GM12878 (cell line): ENCODE measurements at regions not wholly inside any gene's neighbourhood (a gene's known extent, or its start where the extent isn't known, plus 50 kb on each side); places are given as distances from the start of the nearest gene placed in this dataset.

Source experiments
- ATAC-seq: fragments of 200-7000 bp; cut with Tn5 transposase; 3 replicates; pipeline ENCODE4 v1.9.1; 2020; ENCODE audit warnings: mild to moderate bottlenecking, moderate library complexity
- BruUV-seq: library from RNA; stranded (reverse); fragments of 400-500 nt; replicated peaks from 2 replicates; lab custom pipeline; 2021; lab: Mats Ljungman, UMichigan
- CTCF ChIA-PET: fragments of 300-600 bp; sonication (Branson Sonifier 250); formaldehyde crosslinking; extraction: SDS; loops from one replicate; lab custom pipeline; 2021; ENCODE audit warnings: inconsistent platforms; lab: Yijun Ruan, JAX
- POLR2A ChIA-PET: fragments of 350-600 bp; formaldehyde crosslinking; extraction: SDS; loops from one replicate; lab custom pipeline; 2021; ENCODE audit warnings: inconsistent platforms; lab: Charles Lee
- RAD21 ChIA-PET: fragments of 300-600 bp; sonication (Branson Sonifier 250); formaldehyde crosslinking; loops from one replicate; lab custom pipeline; 2023; ENCODE audit warnings: antibody characterized with exemption; ENCODE audit not compliant: unreplicated experiment; lab: Charles Lee
- SMC1A ChIA-PET: fragments of 300-600 bp; sonication (Branson Sonifier 250); formaldehyde crosslinking; loops from one replicate; lab custom pipeline; 2023; ENCODE audit not compliant: unreplicated experiment, uncharacterized antibody; lab: Charles Lee
- DNase-seq: peaks from one replicate; pipeline ENCODE4 v3.0.0-alpha.2; 2011; ENCODE audit warnings: low read depth, low spot score
- FAIRE-seq: peaks from 3 replicates; lab custom pipeline; 2011; peaks lifted over from hg19 to GRCh38; lab: Jason Lieb, UNC
- H2AFZ ChIP-seq: 2 replicates; pipeline ENCODE4 v1.6.0; 2011; ENCODE audit warnings: low read depth, low read length, control low read depth; ENCODE audit not compliant: control insufficient read depth
- H3K27ac ChIP-seq: 2 replicates; pipeline ENCODE4 v1.5.1; 2011; ENCODE audit warnings: control low read depth; ENCODE audit not compliant: control insufficient read depth, insufficient read depth
- H3K27me3 ChIP-seq, 2 experiments: replicated peaks in 1 of 2; 2 replicates each; pipeline versions ENCODE4 v1.6.0 to v1.6.1; 2011; ENCODE audit warnings: low read length in 1 of 2; ENCODE audit not compliant: control insufficient read depth in 2 of 2, insufficient read depth in 2 of 2
- H3K36me3 ChIP-seq, 2 experiments: 2 replicates each; pipeline ENCODE4 v1.5.1; 2011; ENCODE audit warnings: low read length in 1 of 2; ENCODE audit not compliant: control insufficient read depth in 2 of 2, insufficient read depth in 2 of 2
- H3K4me1 ChIP-seq: 2 replicates; pipeline ENCODE4 v1.6.1; 2011; ENCODE audit warnings: mild to moderate bottlenecking, low read length, moderate library complexity, mixed read lengths; ENCODE audit not compliant: control insufficient read depth, insufficient read depth
- H3K4me2 ChIP-seq: 2 replicates; pipeline ENCODE4 v1.6.0; 2011; ENCODE audit warnings: control low read depth; ENCODE audit not compliant: control insufficient read depth, insufficient read depth
- H3K4me3 ChIP-seq: fragments of 200-600 bp; sonication (generic); 2 replicates; pipeline ENCODE4 v1.5.1; 2016
- H3K79me2 ChIP-seq: 2 replicates; pipeline ENCODE4 v1.6.0; 2011; ENCODE audit warnings: low read length; ENCODE audit not compliant: control insufficient read depth, insufficient read depth
- H3K9ac ChIP-seq: 2 replicates; pipeline ENCODE4 v1.8.0; 2011; ENCODE audit warnings: low read length, control low read depth, mixed read lengths; ENCODE audit not compliant: control insufficient read depth, insufficient read depth
- H3K9me3 ChIP-seq: replicated peaks from 3 replicates; pipeline ENCODE4 v1.5.1; 2011; ENCODE audit warnings: mild to moderate bottlenecking, low read length; ENCODE audit not compliant: control insufficient read depth, insufficient read depth
- H4K20me1 ChIP-seq: 2 replicates; pipeline ENCODE4 v1.6.0; 2011; ENCODE audit not compliant: control insufficient read depth, insufficient read depth
- BACH1 ChIP-seq: fragments of 450-650 bp; IDR thresholded peaks from 2 replicates; pipeline ENCODE4 v1.6.1; 2017; ENCODE audit warnings: mild to moderate bottlenecking, borderline replicate concordance
- GABPA ChIP-seq: IDR thresholded peaks from 2 replicates; pipeline ENCODE4 v1.6.1; 2014; ENCODE audit warnings: antibody characterized with exemption, low read depth, mild to moderate bottlenecking, inconsistent platforms
- HDGF ChIP-seq: fragments of 450-650 bp; IDR thresholded peaks from 2 replicates; pipeline ENCODE4 v1.6.1; 2016; ENCODE audit warnings: antibody characterized with exemption
- MYB ChIP-seq: fragments of 150-350 bp; IDR thresholded peaks from 2 replicates; pipeline ENCODE4 v1.6.1; 2014; ENCODE audit warnings: mild to moderate bottlenecking, low read depth, low read length, borderline replicate concordance
- NBN ChIP-seq: fragments of 450-650 bp; IDR thresholded peaks from 2 replicates; pipeline ENCODE4 v1.6.1; 2016
- POLR2A ChIP-seq: IDR thresholded peaks from 2 replicates; pipeline ENCODE4 v1.6.1; 2011; ENCODE audit warnings: low read depth, mild to moderate bottlenecking, low read length
- RCOR1 ChIP-seq: conservative IDR thresholded peaks from 2 replicates; pipeline ENCODE4 v1.6.1; 2012; ENCODE audit warnings: low read depth, low read length, improper control_type of control experiment
- SMC3 ChIP-seq: IDR thresholded peaks from 2 replicates; pipeline ENCODE4 v1.6.1; 2011; ENCODE audit warnings: low read length, improper control_type of control experiment, borderline replicate concordance
- SP1 ChIP-seq: IDR thresholded peaks from one replicate; pipeline ENCODE4 v1.6.1; 2011; ENCODE audit warnings: low read depth, low read length
- SPI1 ChIP-seq: IDR thresholded peaks from 2 replicates; pipeline ENCODE4 v1.6.1; 2011; ENCODE audit warnings: low read depth, mild to moderate bottlenecking, low read length, moderate library complexity, borderline replicate concordance; ENCODE audit not compliant: insufficient read depth
- YBX1 ChIP-seq: fragments of 450-650 bp; IDR thresholded peaks from 2 replicates; pipeline ENCODE4 v1.6.1; 2016; ENCODE audit warnings: antibody characterized with exemption
- WGBS: methylation state at CpG from one replicate; pipeline ENCODE4 v1.1.6; 2016; ENCODE audit warnings: low lambda C conversion rate; ENCODE audit not compliant: insufficient replicate concordance, insufficient coverage; ENCODE audit errors: missing lambda C conversion rate; 5-methylcytosine and 5-hydroxymethylcytosine counted together
- in situ Hi-C: fragments of 300-500 bp; cut with MboI; formaldehyde crosslinking; loops from 9 replicates; pipeline ENCODE4 v1.14.3; 2018; ENCODE audit warnings: mixed read lengths
- intact Hi-C: fragments of 100-400 bp; cut with micrococcal nuclease; formaldehyde crosslinking; loops from one replicate; pipeline ENCODE4 v1.14.2; 2022; ENCODE audit not compliant: unreplicated experiment
- TF ChIP-seq, protein P1 (sequence below), 3 experiments: IDR thresholded peaks in 2 of 3; conservative IDR thresholded peaks in 1 of 3; 2 replicates each; pipeline ENCODE4 v1.5.1; 2011; ENCODE audit warnings: low read depth in 3 of 3, low read length in 3 of 3, mild to moderate bottlenecking in 3 of 3, control low read depth in 2 of 3, moderate library complexity in 2 of 3, inconsistent platforms in 1 of 3, mixed read lengths in 1 of 3; ENCODE audit not compliant: control insufficient read depth in 2 of 3, insufficient read depth in 1 of 3; ENCODE audit errors: extremely low read depth in 1 of 3
- TF ChIP-seq, protein P2 (sequence below): IDR thresholded peaks from 2 replicates; pipeline ENCODE4 v1.6.1; 2012; ENCODE audit warnings: improper control_type of control experiment, low read depth, low read length; ENCODE audit not compliant: insufficient replicate concordance

DNA sequence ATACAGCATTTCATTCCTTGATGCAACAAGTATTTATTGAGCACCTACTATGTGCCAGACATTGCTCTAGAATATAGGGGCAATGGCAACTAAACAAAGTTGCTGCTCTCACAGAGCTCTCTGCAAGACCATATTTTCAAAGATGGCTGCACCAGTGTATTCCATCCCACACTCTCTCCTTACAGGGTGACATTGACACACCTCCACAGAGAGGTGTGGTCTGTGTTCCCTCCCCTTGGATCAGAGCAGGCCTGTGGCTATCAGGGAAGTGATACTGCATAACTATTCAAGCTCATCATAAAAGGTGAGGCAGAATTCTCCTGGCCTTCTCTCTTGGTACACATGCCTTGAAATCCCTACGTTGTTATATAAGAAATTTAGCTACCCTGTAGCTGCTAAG, 95.3 kb upstream of the SOD3 start:
- TF ChIP-seq BACH1: no peak
- no peak for TF ChIP-seq SMC3
- no peak for TF ChIP-seq POLR2A
- TF ChIP-seq, protein P1, sequence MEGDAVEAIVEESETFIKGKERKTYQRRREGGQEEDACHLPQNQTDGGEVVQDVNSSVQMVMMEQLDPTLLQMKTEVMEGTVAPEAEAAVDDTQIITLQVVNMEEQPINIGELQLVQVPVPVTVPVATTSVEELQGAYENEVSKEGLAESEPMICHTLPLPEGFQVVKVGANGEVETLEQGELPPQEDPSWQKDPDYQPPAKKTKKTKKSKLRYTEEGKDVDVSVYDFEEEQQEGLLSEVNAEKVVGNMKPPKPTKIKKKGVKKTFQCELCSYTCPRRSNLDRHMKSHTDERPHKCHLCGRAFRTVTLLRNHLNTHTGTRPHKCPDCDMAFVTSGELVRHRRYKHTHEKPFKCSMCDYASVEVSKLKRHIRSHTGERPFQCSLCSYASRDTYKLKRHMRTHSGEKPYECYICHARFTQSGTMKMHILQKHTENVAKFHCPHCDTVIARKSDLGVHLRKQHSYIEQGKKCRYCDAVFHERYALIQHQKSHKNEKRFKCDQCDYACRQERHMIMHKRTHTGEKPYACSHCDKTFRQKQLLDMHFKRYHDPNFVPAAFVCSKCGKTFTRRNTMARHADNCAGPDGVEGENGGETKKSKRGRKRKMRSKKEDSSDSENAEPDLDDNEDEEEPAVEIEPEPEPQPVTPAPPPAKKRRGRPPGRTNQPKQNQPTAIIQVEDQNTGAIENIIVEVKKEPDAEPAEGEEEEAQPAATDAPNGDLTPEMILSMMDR (IDR thresholded peaks at IDR 0.05 in 2 of 3, conservative IDR thresholded peaks at IDR 0.05 in 1 of 3; ENCODE audit: control insufficient read depth in 2 of 3, extremely low read depth in 1 of 3, insufficient read depth in 1 of 3, low read depth in 3 of 3, low read length in 3 of 3): no peak
- no peak for TF ChIP-seq HDGF
- TF ChIP-seq YBX1: no peak
- no peak for TF ChIP-seq NBN
- no peak overlapping the region for H3K4me3 ChIP-seq
- H3K79me2 ChIP-seq: no peaks in the 10 kb centered on the region
- BruUV-seq: no TSS peak
- no peak overlapping the region for H3K9ac ChIP-seq
- H3K27ac ChIP-seq: no peak overlapping the region
- SMC1A ChIA-PET: no interaction called here
- ATAC-seq (no peak), DNase-seq (no peak), FAIRE-seq (no peak)
- H4K20me1 ChIP-seq: no peaks in the 10 kb centered on the region
- intact Hi-C loops: no loop called here
- H2AFZ ChIP-seq: no peak overlapping the region
- no peaks in the 10 kb centered on the region for H3K36me3 ChIP-seq
- H3K27me3 ChIP-seq: no peaks in the 10 kb centered on the region
- in situ Hi-C loops: no loop called here
- POLR2A ChIA-PET: no interaction called here
- CTCF ChIA-PET: no interaction called here
- RAD21 ChIA-PET: no interaction called here
- no peaks in the 10 kb centered on the region for H3K9me3 ChIP-seq
- 4% methylated on average over 1 of the region's 1 CpG for WGBS
- H3K4me1 ChIP-seq: no peaks in the 10 kb centered on the region
- H3K4me2 ChIP-seq: no peak overlapping the region

GRCh38 chr4:24701683-24702082, 93.7 kb upstream of the SOD3 start:
- no peak overlapping the region for H3K27ac ChIP-seq
- H3K4me3 ChIP-seq: no peak overlapping the region
- H3K79me2 ChIP-seq: no peaks in the 10 kb centered on the region
- ChIA-PET RAD21 (no interaction called here), CTCF (no interaction called here), SMC1A (no interaction called here), POLR2A (no interaction called here)
- no peaks in the 10 kb centered on the region for H3K27me3 ChIP-seq
- in situ Hi-C loops (no loop called here), intact Hi-C loops (no loop called here)
- no peaks in the 10 kb centered on the region for H3K36me3 ChIP-seq
- no peaks in the 10 kb centered on the region for H4K20me1 ChIP-seq
- H3K4me1 ChIP-seq: no peaks in the 10 kb centered on the region
- no peak overlapping the region for H3K4me2 ChIP-seq
- DNase-seq: no peak
- 50% methylated on average over 5 of the region's 5 CpGs for WGBS
- no peaks in the 10 kb centered on the region for H3K9me3 ChIP-seq
- no peak for ATAC-seq
- FAIRE-seq: no peak
- H3K9ac ChIP-seq: no peak overlapping the region
- H2AFZ ChIP-seq: no peak overlapping the region
- no TSS peak for BruUV-seq
- TF ChIP-seq SPI1 (no peak), SP1 (no peak), GABPA (no peak), RCOR1 (no peak), MYB (no peak)
- TF ChIP-seq, protein P2, sequence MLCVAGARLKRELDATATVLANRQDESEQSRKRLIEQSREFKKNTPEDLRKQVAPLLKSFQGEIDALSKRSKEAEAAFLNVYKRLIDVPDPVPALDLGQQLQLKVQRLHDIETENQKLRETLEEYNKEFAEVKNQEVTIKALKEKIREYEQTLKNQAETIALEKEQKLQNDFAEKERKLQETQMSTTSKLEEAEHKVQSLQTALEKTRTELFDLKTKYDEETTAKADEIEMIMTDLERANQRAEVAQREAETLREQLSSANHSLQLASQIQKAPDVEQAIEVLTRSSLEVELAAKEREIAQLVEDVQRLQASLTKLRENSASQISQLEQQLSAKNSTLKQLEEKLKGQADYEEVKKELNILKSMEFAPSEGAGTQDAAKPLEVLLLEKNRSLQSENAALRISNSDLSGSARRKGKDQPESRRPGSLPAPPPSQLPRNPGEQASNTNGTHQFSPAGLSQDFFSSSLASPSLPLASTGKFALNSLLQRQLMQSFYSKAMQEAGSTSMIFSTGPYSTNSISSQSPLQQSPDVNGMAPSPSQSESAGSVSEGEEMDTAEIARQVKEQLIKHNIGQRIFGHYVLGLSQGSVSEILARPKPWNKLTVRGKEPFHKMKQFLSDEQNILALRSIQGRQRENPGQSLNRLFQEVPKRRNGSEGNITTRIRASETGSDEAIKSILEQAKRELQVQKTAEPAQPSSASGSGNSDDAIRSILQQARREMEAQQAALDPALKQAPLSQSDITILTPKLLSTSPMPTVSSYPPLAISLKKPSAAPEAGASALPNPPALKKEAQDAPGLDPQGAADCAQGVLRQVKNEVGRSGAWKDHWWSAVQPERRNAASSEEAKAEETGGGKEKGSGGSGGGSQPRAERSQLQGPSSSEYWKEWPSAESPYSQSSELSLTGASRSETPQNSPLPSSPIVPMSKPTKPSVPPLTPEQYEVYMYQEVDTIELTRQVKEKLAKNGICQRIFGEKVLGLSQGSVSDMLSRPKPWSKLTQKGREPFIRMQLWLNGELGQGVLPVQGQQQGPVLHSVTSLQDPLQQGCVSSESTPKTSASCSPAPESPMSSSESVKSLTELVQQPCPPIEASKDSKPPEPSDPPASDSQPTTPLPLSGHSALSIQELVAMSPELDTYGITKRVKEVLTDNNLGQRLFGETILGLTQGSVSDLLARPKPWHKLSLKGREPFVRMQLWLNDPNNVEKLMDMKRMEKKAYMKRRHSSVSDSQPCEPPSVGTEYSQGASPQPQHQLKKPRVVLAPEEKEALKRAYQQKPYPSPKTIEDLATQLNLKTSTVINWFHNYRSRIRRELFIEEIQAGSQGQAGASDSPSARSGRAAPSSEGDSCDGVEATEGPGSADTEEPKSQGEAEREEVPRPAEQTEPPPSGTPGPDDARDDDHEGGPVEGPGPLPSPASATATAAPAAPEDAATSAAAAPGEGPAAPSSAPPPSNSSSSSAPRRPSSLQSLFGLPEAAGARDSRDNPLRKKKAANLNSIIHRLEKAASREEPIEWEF: no peak
